NB4 (cell line): ENCODE measurements at regions not wholly inside any gene's neighbourhood (a gene's known extent, or its start where the extent isn't known, plus 50 kb on each side); places are given as distances from the start of the nearest gene placed in this dataset.

Experiments used
- DNase-seq: peaks from one replicate; pipeline ENCODE4 v3.0.0; 2010; ENCODE audit warnings: low read depth
- H3K4me3 ChIP-seq: one replicate; pipeline ENCODE4 v1.5.1; 2011; ENCODE audit warnings: mild to moderate bottlenecking, low read depth, low read length, moderate library complexity
- CTCF ChIP-seq: IDR thresholded peaks from one replicate; pipeline ENCODE4 v1.5.1; 2012; ENCODE audit warnings: low read depth, low read length
- MAX ChIP-seq: IDR thresholded peaks from 2 replicates; pipeline ENCODE4 v1.6.1; 2011; ENCODE audit warnings: low read depth, low read length
- MYC ChIP-seq: IDR thresholded peaks from 2 replicates; pipeline ENCODE4 v1.6.1; 2011; ENCODE audit warnings: low read depth, low read length
- POLR2A ChIP-seq: IDR thresholded peaks from 2 replicates; pipeline ENCODE4 v1.6.1; 2011; ENCODE audit warnings: mild to moderate bottlenecking; ENCODE audit not compliant: insufficient read length; ENCODE audit errors: extremely low read depth

- TF ChIP-seq POLR2A (no peak), MAX (no peak), CTCF (no peak), MYC (no peak)
- DNase-seq = no peak
- H3K4me3 ChIP-seq = no peak overlapping the region
Observed at GRCh38 chr12:111185206-111185888, 183.5 kb downstream of the PHETA1 start.

GRCh38 chr12:111184161-111184560, 184.7 kb downstream of the PHETA1 start:
- no peak overlapping the region for H3K4me3 ChIP-seq
- TF ChIP-seq MAX = no peak
- no peak for TF ChIP-seq CTCF
- no peak for TF ChIP-seq POLR2A
- no peak for TF ChIP-seq MYC
- no peak for DNase-seq

- no peak for DNase-seq
- TF ChIP-seq POLR2A (no peak), MYC (no peak), CTCF (no peak), MAX (no peak)
- no peak overlapping the region for H3K4me3 ChIP-seq
Observed at GRCh38 chr12:111183094-111183493, 185.8 kb downstream of the PHETA1 start.

- DNase-seq = no peak
- TF ChIP-seq MAX = no peak
- TF ChIP-seq POLR2A = no peak
- TF ChIP-seq CTCF = no peak
- no peak for TF ChIP-seq MYC
- H3K4me3 ChIP-seq = no peak overlapping the region
Observed at GRCh38 chr12:111182382-111182781, 186.5 kb downstream of the PHETA1 start.

GRCh38 chr12:111181143-111181726, 187.7 kb downstream of the PHETA1 start:
- peak; percentile 40 for TF ChIP-seq POLR2A
- no peak for TF ChIP-seq CTCF
- TF ChIP-seq MYC = peak; percentile 88
- TF ChIP-seq MAX = peak; percentile 75
- H3K4me3 ChIP-seq = peak overlapping the region; percentile 29
- peak; percentile 97 for DNase-seq
